Astrocyte (in vitro differentiated cells and primary cell): ENCODE measurements at regions not wholly inside any gene's neighbourhood (a gene's known extent, or its start where the extent isn't known, plus 50 kb on each side); places are given as distances from the start of the nearest gene placed in this dataset.
"Not testable (repeated sequence)": the region's sequence is repeated elsewhere in the genome, so short reads cannot be mapped to it uniquely, and the experiment has no call there.

Experiments used
- CTCF ChIP-seq: IDR thresholded peaks from 2 replicates; pipeline ENCODE4 v1.5.1; 2011; ENCODE audit warnings: low read depth, mild to moderate bottlenecking, inconsistent platforms, low read length, moderate library complexity; ENCODE audit not compliant: insufficient read depth
- EZH2 ChIP-seq: IDR thresholded peaks from 2 replicates; pipeline ENCODE4 v1.6.1; 2012; ENCODE audit warnings: mild to moderate bottlenecking, low read length, inconsistent platforms; ENCODE audit not compliant: insufficient read depth

- not testable (repeated sequence) for TF ChIP-seq CTCF, EZH2
Observed at GRCh38 chr1:146686777-146687366, 251.3 kb upstream of the NBPF12 start.
